Retina (tissue), 1 donor: ENCODE measurements at regions not wholly inside any gene's neighbourhood (a gene's known extent, or its start where the extent isn't known, plus 50 kb on each side); places are given as distances from the start of the nearest gene placed in this dataset.
"Not testable (repeated sequence)": the region's sequence is repeated elsewhere in the genome, so short reads cannot be mapped to it uniquely, and the experiment has no call there.

ENCODE experiments used
- DNase-seq: peaks from one replicate; pipeline ENCODE4 v3.0.0-alpha.2; 2016

GRCh38 chr6:50998905-50999304 lies 180.2 kb downstream of the TFAP2B start:
- DNase-seq: no peak

- no peak for DNase-seq
Measured at GRCh38 chr6:51001399-51001798, 182.7 kb downstream of the TFAP2B start.

GRCh38 chr6:51004380-51004779 lies 185.7 kb downstream of the TFAP2B start:
- no peak for DNase-seq

- DNase-seq: no peak
Measured at GRCh38 chr6:51005779-51006178, 187.1 kb downstream of the TFAP2B start.

GRCh38 chr6:51007237-51007636 lies 188.6 kb downstream of the TFAP2B start:
- DNase-seq: no peak

- DNase-seq: not testable (repeated sequence)
Measured at GRCh38 chr6:51008693-51009092, 190.0 kb downstream of the TFAP2B start.

- DNase-seq: no peak
Measured at GRCh38 chr6:51013376-51013775, 194.7 kb downstream of the TFAP2B start.

GRCh38 chr6:51015394-51015793 lies 196.7 kb downstream of the TFAP2B start:
- no peak for DNase-seq

- DNase-seq: no peak
Measured at GRCh38 chr6:51016489-51016888, 197.8 kb downstream of the TFAP2B start.

GRCh38 chr6:51019806-51020205 lies 201.1 kb downstream of the TFAP2B start:
- DNase-seq: no peak

GRCh38 chr6:51021171-51021570 lies 202.5 kb downstream of the TFAP2B start:
- DNase-seq: no peak

- DNase-seq: no peak
Measured at GRCh38 chr6:51024126-51024525, 205.5 kb downstream of the TFAP2B start.

GRCh38 chr6:51025082-51025777 lies 206.6 kb downstream of the TFAP2B start:
- DNase-seq: peak; percentile 27

GRCh38 chr6:51027283-51028065 lies 208.8 kb downstream of the TFAP2B start:
- no peak for DNase-seq

GRCh38 chr6:51028276-51028675 lies 209.6 kb downstream of the TFAP2B start:
- no peak for DNase-seq

- no peak for DNase-seq
Measured at GRCh38 chr6:51029561-51029960, 210.9 kb downstream of the TFAP2B start.

GRCh38 chr6:51045548-51045947 lies 226.9 kb downstream of the TFAP2B start:
- DNase-seq: no peak

GRCh38 chr6:51049288-51049982 lies 230.8 kb downstream of the TFAP2B start:
- DNase-seq: no peak

GRCh38 chr6:51049983-51050877 lies 231.6 kb downstream of the TFAP2B start:
- DNase-seq: peak; percentile 3

- not testable (repeated sequence) for DNase-seq
Measured at GRCh38 chr6:51052716-51053115, 234.0 kb downstream of the TFAP2B start.

- DNase-seq: not testable (repeated sequence)
Measured at GRCh38 chr6:51055316-51055715, 236.6 kb downstream of the TFAP2B start.

- no peak for DNase-seq
Measured at GRCh38 chr6:51057296-51057695, 238.6 kb downstream of the TFAP2B start.
